Small intestine (tissue), 7 donors: ENCODE measurements at regions not wholly inside any gene's neighbourhood (a gene's known extent, or its start where the extent isn't known, plus 50 kb on each side); places are given as distances from the start of the nearest gene placed in this dataset.

Source experiments
- DNase-seq, 2 donors: peaks; one replicate each; pipeline versions ENCODE4 v3.0.0 to v3.0.0-alpha.2; 2013
- FAIRE-seq: peaks from 2 replicates; lab custom pipeline; 2012; peaks lifted over from hg19 to GRCh38; lab: Jason Lieb, UNC
- H3K27ac ChIP-seq, 3 donors: one replicate each; pipeline ENCODE4 v1.5.1; 2013; ENCODE audit warnings: low read length in 2 of 3, mild to moderate bottlenecking in 2 of 3, control low read depth in 1 of 3, inconsistent platforms in 1 of 3, low read depth in 1 of 3, moderate library complexity in 1 of 3
- H3K27me3 ChIP-seq, 3 donors: one replicate each; pipeline ENCODE4 v1.6.1; 2013; ENCODE audit warnings: low read length in 3 of 3, inconsistent platforms in 1 of 3; ENCODE audit not compliant: control insufficient read depth in 3 of 3, insufficient read depth in 3 of 3
- H3K36me3 ChIP-seq, 3 donors: one replicate each; pipeline ENCODE4 v1.6.1; 2013; ENCODE audit warnings: low read length in 3 of 3, inconsistent platforms in 1 of 3, low read depth in 1 of 3, mild to moderate bottlenecking in 1 of 3, moderate library complexity in 1 of 3; ENCODE audit not compliant: control insufficient read depth in 3 of 3, insufficient read depth in 2 of 3
- H3K4me1 ChIP-seq, 3 donors: one replicate each; pipeline ENCODE4 v1.6.1; 2013; ENCODE audit warnings: low read length in 2 of 3, inconsistent platforms in 1 of 3, low read depth in 1 of 3, mild to moderate bottlenecking in 1 of 3, moderate library complexity in 1 of 3; ENCODE audit not compliant: control insufficient read depth in 3 of 3, insufficient read depth in 2 of 3
- H3K4me3 ChIP-seq, 3 donors: one replicate each; pipeline ENCODE4 v1.5.1; 2013; ENCODE audit warnings: low read length in 3 of 3, control low read depth in 1 of 3, inconsistent platforms in 1 of 3, low read depth in 1 of 3, mild to moderate bottlenecking in 1 of 3, moderate library complexity in 1 of 3
- H3K9me3 ChIP-seq, 2 donors: one replicate each; pipeline ENCODE4 v1.6.1; 2013; ENCODE audit warnings: low read depth in 1 of 2, low read length in 1 of 2; ENCODE audit not compliant: control insufficient read depth in 2 of 2, insufficient read depth in 1 of 2
- WGBS, 3 donors: extraction: QIAGEN DNeasy Blood & Tissue Kit; methylation state at CpG; one replicate each; pipeline ENCODE4 v1.1.7; 2013; 5-methylcytosine and 5-hydroxymethylcytosine counted together
- donor health status: healthy with polysubstance abuse.
- donor health status: control.
- donor health status: control.
- donor health status: Bipolar disorder and iron deficiency.
- donor health status: healthy.

GRCh38 chr15:88321271-88321670 is 64.7 kb upstream of the NTRK3 start:
- 6 to 14% (median 8%) methylated on average over 3 of the region's 3 CpGs for WGBS, 3 donors

GRCh38 chr15:88316586-88316985 is 60.0 kb upstream of the NTRK3 start:
- Histone ChIP-seq H3K27ac (no peak overlapping the region), H3K36me3 (no peaks in the 10 kb centered on the region), H3K4me1 (no peaks in the 10 kb centered on the region), H3K4me3 (no peak overlapping the region), H3K27me3 (no peaks in the 10 kb centered on the region), H3K9me3 (no peaks in the 10 kb centered on the region)
- DNase-seq, result no peak
- FAIRE-seq, result no peak
- WGBS, 3 donors, result 68 to 83% (median 78%) methylated on average over 3 of the region's 3 CpGs

More at GRCh38 chr15:88321271-88321670, 64.7 kb upstream of the NTRK3 start:
- no peaks in the 10 kb centered on the region for H3K36me3 ChIP-seq
- DNase-seq (no peak), FAIRE-seq (no peak)
- H3K4me3 ChIP-seq, result no peak overlapping the region
- no peaks in the 10 kb centered on the region for H3K9me3 ChIP-seq
- no peak overlapping the region for H3K27ac ChIP-seq
- no peaks in the 10 kb centered on the region for H3K4me1 ChIP-seq
- H3K27me3 ChIP-seq, result peaks cover 0 to 4% (median 0%) of the 10 kb centered on the region in 3 donors

GRCh38 chr15:88315221-88315878 is 58.8 kb upstream of the NTRK3 start:
- H3K27ac ChIP-seq, result no peak overlapping the region
- H3K36me3 ChIP-seq, result no peaks in the 10 kb centered on the region
- H3K4me3 ChIP-seq, result no peak overlapping the region
- FAIRE-seq (no peak), DNase-seq (no peak)
- H3K4me1 ChIP-seq, result no peaks in the 10 kb centered on the region
- H3K9me3 ChIP-seq, result no peaks in the 10 kb centered on the region
- H3K27me3 ChIP-seq, result no peaks in the 10 kb centered on the region
- 68 to 73% (median 71%) methylated on average over 1 of the region's 1 CpG for WGBS, 3 donors

- Histone ChIP-seq H3K4me3 (no peak overlapping the region), H3K36me3 (no peaks in the 10 kb centered on the region), H3K4me1 (no peaks in the 10 kb centered on the region), H3K27ac (no peak overlapping the region), H3K27me3 (no peaks in the 10 kb centered on the region), H3K9me3 (no peaks in the 10 kb centered on the region)
- WGBS, 3 donors, result 68 to 73% (median 71%) methylated on average over 7 of the region's 7 CpGs
- no peak for FAIRE-seq
- DNase-seq, result no peak
Measured at GRCh38 chr15:88312941-88313579, 56.5 kb upstream of the NTRK3 start.

GRCh38 chr15:88309363-88309762 is 52.8 kb upstream of the NTRK3 start:
- Histone ChIP-seq H3K4me3 (no peak overlapping the region), H3K27ac (no peak overlapping the region), H3K4me1 (peaks cover 0 to 2% (median 0%) of the 10 kb centered on the region in 3 donors), H3K36me3 (no peaks in the 10 kb centered on the region), H3K27me3 (no peaks in the 10 kb centered on the region), H3K9me3 (no peaks in the 10 kb centered on the region)
- no peak for FAIRE-seq
- WGBS, 3 donors, result 62 to 78% (median 70%) methylated on average over 3 of the region's 3 CpGs
- DNase-seq, result no peak

GRCh38 chr15:88307344-88307743 is 50.8 kb upstream of the NTRK3 start:
- Histone ChIP-seq H3K27ac (no peak overlapping the region), H3K9me3 (no peaks in the 10 kb centered on the region), H3K4me1 (peaks cover 0 to 7% (median 0%) of the 10 kb centered on the region in 3 donors), H3K36me3 (no peaks in the 10 kb centered on the region), H3K27me3 (no peaks in the 10 kb centered on the region), H3K4me3 (no peak overlapping the region)
- DNase-seq, result no peak
- 83 to 95% (median 90%) methylated on average over 2 of the region's 2 CpGs for WGBS, 3 donors
- no peak for FAIRE-seq
